Left kidney (tissue), 1 donor: ENCODE measurements at regions not wholly inside any gene's neighbourhood (a gene's known extent, or its start where the extent isn't known, plus 50 kb on each side); places are given as distances from the start of the nearest gene placed in this dataset.
"Not testable (repeated sequence)": the region's sequence is repeated elsewhere in the genome, so short reads cannot be mapped to it uniquely, and the experiment has no call there.

Experiments used
- DNase-seq: peaks from one replicate; pipeline ENCODE4 v3.0.0-alpha.2; 2013

DNA sequence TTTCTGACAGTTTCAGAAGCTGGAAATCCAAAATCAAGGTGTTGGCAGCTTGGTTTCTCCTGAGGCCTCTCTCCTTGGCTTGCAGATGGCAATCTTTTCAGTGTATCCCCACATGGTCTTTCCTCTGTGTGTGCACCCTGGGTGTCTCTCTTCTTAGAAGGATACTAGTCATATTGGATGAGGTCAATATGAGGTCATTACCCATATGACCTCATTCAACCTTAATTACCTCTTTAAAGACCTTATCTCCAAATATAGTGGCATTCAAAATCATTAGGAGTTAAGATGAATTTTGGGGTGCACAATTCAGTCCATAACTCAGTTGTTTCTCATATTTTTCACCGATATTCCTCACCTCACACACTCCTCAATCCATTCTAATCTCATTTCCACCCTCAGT is 92.4 kb upstream of the TGM3 start:
- DNase-seq = no peak

DNA sequence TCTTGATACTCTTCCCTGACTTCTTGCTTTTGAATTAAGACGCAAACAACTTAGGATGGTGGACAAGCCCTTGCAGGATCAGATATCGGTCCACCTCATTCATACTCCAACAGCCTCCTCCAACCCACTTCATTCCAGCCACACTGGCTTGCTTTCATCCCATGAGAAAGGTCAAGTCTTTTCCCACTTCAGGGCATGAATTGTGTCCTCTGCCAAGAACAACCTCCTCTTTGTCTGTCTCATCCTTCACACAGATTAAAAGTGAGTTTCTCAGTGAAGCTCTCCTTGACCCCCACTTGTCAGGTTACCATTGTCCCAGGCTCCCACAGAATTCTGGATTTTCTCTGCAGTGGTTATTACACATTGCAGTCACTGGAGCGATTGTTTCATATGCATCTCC is 91.8 kb upstream of the TGM3 start:
- DNase-seq = no peak

DNA sequence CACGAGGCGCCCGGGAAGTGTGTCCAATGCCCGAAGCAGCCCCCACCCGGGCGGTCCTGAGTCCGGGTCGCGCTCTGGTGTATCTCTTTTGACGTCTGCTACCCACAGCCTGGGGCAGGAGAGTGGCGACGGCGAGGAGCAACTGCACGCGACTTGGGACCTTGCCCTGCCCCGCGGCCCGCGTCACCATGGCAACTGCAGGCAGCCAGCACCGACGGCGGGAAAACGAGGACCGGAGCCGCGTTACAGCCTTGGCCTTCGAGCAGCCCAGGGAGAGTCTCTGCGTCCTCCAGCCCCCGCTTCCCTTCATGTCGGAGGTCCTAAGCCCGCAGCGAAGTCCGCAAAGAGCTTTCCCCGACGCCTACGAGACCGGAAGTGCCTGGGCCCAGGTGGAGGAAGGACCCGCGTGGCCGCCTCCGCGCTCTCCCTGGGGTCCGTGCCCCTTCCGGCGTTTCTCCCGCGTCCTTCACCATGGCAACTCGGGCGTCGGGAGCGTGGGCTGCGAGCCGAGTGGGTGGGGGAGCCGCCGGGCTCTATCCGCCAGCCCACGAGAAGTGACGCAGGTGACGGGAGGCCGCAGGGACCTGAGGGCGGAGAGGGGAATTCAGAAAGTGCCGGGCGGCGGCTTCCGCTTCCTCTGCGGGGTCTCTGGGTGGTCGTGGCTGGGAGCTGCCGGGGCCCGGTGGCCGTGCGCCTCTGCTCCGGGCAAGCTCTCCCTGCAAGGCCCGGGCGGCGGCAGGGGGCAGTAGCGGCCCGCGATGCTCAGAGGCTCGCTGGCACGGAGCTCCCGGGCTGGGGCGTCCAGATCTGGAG is 88.6 kb upstream of the TGM3 start:
- DNase-seq = peak; percentile 76

DNA sequence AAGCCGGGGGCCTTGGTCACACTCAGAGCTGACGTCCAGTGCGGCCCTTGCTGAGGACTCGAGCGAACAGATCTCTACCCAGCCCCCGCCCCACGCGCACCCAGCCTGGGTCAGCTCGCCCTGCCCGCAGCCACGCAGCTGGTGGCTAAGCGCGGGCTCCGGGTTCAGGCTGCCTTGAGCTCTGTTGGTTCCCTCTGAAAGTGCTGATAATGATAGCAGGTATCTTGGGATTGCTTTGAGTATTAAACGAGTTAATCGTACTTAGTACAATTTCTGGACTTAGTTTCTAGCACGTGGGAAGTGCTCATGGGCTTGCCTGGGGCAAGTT is 88.1 kb upstream of the TGM3 start:
- DNase-seq = no peak

DNA sequence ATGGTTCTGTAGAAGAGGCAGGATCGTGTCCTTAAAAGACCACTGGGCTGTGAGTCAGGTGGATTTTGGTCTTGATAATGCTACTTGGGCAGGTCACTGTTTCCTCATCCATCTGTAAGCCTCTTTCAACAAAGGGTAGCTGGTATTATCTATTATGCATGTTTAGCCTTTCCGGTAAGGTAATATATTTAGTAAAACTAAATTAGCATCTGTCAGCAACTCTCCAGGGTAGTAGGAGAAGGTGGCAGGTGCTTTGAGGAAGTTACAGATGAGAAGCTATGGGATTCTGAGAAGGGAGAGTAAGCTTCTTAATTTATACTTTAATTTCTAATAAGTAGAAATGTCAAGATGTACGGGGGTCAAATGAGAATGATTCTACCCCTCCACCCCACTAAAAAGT is 86.9 kb upstream of the TGM3 start:
- no peak for DNase-seq

DNA sequence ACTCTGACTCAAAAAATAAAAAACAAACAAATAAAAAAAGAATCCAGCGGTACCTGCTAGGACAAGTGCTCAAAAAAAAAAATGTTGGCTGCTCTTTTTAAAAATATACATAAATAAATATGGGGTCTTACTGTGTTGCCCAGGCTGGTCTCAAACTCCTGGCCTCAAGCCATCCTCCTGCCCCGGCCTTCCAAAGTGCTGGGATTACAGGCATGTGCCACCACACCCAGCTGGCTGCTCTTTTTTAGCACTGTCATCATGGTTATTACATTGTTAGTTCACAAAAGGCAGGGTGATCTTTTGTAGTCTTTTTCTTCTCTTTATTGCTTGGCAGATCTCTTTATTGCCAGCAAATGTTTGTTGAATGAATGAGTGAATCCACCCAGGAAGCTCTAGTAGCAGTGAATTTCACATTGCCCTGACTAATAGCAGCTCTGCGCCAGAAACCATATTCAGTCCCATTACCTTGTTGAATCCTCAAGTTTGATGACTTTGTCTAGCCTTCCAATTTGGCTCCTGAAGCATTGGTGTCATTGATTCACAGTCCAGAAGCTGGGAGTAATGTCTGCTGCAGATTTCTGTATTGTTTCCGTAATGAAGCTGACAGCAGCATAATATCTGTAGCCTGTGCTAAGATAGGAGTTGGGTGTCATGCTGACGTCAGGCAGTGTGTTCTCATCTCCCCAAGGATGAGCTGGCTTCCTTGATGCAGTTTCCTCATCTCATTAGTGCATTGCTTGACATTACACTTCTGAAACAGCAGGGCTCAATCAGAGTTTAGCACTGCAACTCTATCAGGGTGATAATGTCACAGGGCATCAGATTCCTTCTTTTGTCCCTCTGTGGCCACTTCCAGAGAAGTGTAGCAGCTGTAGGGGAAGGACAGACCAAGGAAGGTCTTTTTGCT is 84.9 kb upstream of the TGM3 start:
- peak; percentile 28 for DNase-seq

DNA sequence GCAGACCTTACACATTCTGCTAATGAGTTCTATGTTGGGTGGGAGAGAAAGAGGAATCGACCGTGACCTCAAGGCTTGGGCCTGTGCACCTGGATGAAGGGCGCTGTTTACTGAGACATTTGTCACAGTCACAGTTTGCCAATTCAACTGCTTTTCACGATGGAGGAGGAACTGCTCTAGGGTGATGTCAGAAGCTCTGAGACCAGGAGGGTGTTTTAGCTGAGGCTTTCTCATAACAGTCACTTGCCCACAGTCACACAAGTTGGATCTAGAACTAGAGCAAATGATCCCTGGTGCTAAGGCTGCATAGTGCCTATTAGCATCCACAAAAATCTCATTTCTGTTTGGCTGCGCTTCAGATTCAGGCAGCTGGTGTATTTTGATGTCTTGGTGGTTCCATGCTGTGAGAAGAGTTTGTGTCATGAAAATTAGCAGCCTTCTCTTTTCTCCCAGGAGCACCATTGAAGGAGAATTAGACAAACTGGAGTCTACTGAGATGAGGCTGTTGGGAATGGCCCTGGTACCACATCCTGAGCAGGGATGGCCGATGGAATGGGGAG is 83.3 kb upstream of the TGM3 start:
- DNase-seq = no peak

DNA sequence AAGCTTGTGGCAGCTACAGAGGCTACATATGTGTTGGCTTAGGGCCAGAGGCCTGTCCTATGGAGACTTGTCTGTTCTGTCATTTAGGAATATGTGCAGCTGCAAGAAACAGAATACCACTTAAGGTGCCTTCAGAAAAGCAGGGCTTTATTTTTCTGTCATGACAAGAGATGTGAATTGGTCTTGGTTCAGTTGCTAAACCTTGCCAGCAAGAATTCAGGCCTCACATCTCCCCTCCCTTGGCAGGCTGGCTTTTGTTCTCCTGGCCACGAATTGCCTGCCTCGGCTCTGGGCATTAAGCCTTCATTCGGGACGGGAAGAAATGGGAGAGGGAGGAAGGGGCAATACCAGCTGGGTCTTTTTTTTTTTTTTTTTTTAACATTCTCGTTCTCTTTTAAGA is 82.4 kb upstream of the TGM3 start:
- no peak for DNase-seq

DNA sequence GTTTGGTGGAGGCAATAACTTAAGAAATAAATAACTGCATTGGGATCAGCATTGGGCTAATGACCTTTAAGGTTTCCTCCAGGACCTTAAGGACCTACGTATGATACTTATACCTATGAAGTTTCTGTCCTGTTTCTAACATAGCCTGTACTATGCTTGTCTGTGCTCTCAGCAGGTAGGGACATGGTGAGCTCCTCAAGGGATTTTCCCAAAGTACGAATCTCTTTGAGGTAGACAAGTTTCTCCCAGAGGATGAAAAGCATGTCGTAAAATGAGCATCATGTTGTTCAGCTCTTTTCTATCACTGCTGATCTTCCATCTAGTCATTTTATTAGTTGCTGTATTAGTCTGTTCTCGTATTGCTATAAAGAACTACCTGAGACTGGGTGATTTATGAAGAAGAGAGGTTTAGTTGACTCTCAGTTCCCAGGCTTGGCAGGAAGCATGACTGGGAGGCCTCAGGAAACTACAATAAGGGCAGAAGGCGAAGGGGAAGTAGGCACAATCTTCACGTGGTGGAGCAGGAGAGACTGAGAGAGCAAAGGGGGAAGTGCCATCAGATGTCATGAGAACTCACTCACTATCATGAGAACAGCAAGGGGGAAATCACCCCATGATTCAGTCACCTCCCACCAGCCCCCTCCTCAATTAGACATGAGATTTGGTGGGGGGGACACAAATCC is 77.8 kb upstream of the TGM3 start:
- no peak for DNase-seq

DNA sequence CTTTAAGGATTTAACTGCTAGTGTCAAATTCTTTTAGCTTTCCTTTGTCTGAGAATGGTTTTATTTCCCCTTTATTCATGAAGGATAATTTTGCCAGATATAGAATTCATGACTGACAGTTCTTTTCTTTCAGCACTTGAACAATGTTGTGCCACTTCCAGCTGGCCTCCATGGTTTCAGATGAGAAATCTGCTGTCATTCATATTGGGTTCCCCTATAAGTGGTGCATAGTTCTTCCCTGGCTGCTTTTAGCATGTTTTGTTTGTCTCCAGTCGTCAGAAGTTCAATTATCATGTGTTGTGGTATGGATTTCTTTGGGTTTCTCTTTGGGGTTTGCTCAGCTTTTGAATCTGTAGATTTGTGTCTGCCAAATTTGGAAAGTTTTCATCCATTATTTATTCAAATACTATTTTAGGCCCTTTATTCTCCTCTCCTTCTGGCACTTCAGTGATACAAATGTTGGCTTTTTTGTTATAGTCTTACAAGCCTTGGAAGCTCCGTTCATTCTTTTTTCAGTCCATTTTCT is 76.3 kb upstream of the TGM3 start:
- DNase-seq = no peak

DNA sequence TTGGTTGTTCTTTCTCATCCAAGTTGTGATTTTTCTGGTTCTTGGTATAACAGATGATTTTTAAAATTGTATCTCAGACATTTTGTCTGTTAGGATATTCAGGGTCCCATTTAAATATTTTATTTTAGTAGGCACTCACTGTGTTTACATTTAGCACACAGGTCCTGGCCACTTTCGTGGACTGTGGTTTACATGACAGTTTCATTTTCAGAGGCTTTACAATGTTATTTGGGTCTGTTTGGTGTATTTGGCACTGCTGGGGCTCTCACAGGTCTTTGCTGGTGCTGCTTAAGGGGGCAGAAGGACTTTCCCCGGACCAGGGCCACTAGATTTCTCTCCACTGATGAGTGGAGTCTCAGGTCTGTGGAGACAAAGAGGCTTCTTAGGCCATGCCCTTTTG is 75.5 kb upstream of the TGM3 start:
- no peak for DNase-seq

DNA sequence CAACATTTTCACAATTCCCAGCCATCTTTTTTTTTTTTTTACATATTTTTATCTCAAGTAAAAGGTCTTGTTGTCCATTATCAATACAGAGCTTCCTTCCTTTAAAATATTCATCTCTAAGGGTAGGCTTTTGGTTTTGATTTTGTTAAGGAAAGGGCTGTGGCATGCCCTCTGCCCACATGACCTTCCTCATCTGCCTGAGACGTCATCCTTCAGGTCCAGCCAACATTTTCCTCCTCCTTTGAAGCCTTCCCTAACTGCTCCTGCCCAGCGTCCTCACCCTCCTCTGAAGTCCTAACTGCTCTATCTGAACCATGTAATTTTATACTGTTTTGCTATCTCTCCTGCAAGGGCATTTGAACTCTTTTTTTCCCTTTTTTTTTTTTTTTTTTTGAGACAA is 73.9 kb upstream of the TGM3 start:
- DNase-seq = no peak

DNA sequence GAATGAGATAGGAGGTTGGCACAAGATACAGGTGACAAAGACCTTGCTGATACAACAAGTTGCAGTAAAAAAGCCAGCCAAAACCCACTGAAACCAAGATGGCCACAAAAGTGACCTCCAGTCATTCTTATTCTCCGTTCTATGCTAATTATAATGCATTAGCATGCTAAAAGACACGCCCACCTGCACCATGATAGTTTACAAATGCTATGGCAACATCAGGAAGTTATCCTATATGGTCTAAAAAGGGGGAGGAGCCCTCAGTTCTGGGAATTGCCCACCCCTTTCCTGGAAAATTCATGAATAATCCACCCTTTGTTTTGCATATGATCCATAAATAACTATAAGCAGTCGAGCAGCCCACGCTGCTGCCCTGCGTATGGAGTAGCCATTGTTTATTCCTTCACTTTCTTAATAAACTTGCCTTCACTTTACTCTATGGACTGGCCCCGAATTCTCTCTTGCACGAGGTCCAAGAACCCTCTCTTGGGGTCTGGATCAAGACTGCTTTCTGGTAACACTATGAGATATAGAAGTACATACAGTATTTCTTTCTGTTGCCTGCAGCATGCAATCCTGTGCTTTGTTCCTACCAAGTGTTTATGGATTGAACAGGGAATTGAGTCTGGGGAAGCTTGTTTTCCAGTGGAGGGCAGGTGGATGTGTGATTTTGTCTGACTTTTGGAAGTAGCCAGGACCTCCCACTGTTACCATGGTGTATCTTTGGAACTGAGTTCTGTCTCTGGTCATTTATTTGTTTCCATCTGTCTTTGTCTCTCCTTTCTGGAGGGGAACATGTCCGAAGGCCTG is 72.0 kb upstream of the TGM3 start:
- DNase-seq = no peak

DNA sequence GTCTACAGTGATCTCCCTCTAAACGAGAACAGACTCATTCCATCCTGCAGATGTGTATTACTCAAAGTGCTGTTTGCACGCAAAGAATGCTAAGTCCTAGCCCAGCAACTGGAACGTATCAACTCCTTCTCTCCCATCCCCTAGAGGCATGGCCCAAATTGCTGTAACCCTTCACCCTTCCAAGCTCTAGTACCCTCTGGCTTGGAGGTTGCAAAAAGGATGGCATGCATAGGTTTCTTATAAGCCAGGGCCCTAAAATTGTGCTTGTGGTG is 71.5 kb upstream of the TGM3 start:
- DNase-seq = no peak

DNA sequence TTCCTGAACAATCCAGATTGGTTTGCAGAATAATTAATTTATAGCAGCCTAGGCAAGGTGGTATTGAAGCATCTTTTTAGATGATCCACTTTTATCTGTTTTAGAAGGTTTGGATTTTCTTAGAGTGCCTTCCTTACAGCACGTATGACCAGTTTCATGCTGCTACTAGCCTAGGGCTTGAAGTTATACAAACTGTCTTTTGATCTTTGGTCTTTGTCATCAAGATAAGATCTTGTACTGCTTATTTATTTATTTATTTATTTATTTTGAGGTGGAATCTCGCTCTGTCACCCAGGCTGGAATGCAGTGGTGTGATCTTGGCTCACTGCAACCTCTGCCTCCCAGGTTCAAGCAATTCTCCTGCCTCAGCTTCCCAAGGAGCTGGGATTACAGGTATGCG is 68.5 kb upstream of the TGM3 start:
- not testable (repeated sequence) for DNase-seq

DNA sequence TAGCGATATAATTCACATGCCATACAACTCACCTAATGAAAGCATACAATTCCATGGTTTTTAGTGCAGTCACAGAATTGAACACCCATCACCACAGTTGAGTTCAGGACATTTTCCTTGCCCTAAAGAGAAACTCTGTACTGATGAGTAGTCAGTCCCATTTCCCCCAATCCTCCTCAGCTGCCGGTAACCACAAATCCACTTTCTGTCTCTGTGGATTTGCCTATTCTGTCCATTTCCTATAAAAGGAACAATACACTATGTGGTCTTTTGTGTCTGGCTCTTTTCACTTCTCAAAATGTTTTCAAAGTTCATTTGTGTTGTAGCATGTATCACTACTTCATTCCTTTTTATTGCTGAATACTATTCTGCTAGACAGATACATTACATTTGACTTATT is 67.9 kb upstream of the TGM3 start:
- DNase-seq = no peak

DNA sequence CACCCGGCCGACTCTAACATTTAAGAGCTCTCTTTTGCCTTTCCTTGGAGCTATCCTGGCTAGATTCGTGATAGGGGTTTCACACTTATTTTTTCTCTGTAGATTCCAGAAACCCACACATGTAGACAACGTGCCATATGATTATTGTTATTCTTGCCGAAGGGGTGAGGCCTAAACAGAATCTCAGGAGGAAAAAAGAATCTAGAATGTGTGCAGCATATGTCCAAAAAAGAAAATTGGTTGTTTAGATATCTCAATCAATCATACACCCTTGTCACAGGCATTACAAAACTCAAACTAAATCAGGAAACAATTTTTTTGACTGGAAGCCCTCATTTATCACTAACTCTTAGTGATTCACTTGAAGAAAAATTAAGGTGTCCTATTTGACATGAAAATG is 66.9 kb upstream of the TGM3 start:
- no peak for DNase-seq

DNA sequence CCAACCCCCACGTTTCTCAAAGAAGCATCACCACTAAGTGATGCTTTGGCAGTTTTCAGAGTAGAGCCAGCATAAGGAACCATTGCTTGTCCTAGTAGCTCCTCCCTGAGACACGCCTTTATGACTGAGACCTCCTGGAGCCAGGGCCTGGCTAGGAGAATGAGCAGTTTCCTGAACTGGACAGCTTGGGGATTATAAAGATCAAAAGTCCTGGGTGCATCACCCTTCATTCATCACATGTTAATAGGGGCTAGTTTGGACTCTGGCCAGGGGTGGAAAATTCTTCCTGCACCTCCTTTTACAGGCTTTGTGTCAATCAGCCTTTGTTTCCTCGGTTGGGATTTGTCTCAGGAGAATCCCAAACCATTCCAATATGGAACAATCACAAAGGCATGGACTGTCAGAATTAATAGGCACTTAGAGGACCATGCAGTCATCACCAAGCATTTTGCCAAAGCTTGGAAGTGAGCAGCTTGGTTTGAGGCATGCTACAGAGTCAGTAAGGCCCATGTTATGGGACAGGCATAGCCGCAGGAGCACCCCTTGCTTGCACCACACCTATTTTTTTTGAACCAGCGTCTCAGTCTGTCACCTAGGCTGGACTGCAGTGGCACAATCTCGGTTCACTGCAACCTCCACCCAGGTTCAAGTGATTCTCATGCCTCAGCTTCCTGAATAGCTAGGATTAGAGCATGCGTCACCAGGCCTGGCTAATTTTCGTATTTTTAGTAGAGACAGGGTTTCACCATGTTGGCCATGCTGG is 64.9 kb upstream of the TGM3 start:
- DNase-seq = no peak

DNA sequence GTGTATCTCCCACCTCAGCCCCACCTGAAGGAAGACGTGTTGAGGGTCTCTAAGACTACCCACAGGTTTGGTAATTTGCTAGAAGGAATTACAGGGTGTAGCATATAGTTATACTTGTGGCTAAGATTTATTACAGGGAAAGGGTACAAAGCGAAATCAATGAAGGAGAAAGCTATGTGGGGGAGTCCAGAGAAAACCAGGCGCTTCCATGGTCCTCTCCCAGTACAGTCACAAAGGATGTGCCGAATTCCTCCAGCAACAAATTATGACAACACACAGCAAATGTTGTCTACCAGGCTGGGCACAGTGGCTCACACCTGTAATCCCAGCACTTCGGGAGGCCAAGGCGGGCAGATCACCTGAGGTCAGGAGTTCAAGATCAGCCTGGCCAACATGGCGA is 64.1 kb upstream of the TGM3 start:
- DNase-seq = no peak

DNA sequence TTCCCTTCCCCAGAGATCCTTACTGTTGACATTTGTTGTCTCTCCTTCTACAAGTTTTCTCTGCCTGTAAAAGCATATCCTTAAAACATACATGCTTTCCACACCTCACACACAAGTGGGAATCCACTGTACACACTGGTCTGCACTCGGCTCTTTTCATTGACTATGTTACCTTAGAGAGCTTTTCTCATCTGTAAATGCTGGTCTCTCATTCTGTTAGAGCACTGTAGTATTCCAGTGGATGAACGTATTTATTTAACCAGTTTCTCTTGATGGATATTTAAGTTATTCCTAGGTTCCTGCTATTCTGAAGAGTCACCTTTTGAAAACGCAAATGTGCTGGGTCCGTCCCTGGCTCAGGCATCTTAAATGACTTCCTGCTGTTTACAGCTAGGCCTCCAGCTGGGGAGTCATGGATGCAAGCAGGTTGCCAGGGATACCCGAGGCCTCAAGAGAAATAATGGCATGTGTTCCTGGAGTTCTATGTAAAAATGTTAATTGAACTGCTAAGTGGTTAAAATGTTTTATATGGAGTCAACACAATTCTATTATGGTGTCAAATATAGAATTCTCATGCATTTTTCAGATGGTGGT is 61.1 kb upstream of the TGM3 start:
- peak; percentile 61 for DNase-seq

DNA sequence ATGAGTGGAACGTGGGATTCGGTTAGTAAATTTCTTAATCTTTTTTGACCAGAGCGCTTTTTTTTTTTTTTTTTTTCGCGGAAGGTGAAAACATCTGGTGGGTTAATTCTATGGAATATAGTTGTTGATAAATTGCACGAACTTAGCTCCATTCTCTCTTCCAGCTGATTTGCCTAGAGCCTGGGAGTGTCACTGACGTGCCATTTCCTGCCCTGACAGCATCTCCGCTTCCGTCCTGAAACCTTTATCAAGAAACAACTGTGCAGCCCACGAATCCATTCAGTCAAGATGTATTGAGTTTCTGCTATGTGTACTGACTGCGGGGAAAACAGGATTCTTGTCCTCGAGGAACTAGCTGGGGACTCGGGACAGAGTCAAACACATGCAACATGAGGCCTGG is 59.5 kb upstream of the TGM3 start:
- DNase-seq = no peak
